ENCODE measurements at regions not wholly inside any gene's neighbourhood (a gene's known extent, or its start where the extent isn't known, plus 50 kb on each side); places are given as distances from the start of the nearest gene placed in this dataset.

- no peak for TF ChIP-seq YY1 (IDR thresholded peaks at IDR 0.05; ENCODE audit: insufficient read depth, insufficient read length)
- TF ChIP-seq ZNF274 (IDR thresholded peaks at IDR 0.05; ENCODE audit: low read depth, low read length), result no peak
- no peak for TF ChIP-seq SUZ12 (IDR thresholded peaks at IDR 0.05; ENCODE audit: extremely low read depth, insufficient read depth, insufficient read length)
These were observed 120.4 kb downstream of the EPDR1 start for GRCh38 chr7:38040831-38041230.
